ENCODE measurements at regions not wholly inside any gene's neighbourhood (a gene's known extent, or its start where the extent isn't known, plus 50 kb on each side); places are given as distances from the start of the nearest gene placed in this dataset.

GRCh38 chr5:68015381-68016302, 199.9 kb upstream of the PIK3R1 start:
- no peak for TF ChIP-seq CTCF (IDR thresholded peaks at IDR 0.05; ENCODE audit: insufficient read depth, low read depth, low read length)
- no peak for DNase-seq (ENCODE audit: low read depth)
- H3K4me3 ChIP-seq (ENCODE audit: low read depth, low read length) = no peak overlapping the region

DNA sequence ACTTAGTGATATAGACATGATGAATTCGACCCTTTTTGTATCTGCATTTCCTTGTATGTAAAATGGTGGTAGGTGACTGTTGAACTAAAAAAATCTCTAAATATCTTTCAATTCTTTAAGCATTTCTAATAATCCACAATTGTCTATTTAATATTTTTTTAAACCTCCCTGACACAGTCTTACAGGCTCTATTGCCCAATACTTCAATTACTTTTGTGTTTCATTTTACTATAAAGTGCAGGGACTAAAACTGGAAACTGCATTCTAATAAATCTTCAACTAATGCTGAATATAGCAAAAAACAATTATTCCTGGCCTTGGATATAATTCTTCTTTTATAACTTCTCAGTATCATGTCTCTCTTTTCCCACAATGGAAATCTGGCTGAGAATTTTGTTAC, 202.7 kb upstream of the PIK3R1 start:
- no peak overlapping the region for H3K4me3 ChIP-seq (ENCODE audit: low read depth, low read length)
- DNase-seq (ENCODE audit: low read depth) = no peak
- no peak for TF ChIP-seq CTCF (IDR thresholded peaks at IDR 0.05; ENCODE audit: insufficient read depth, low read depth, low read length)

- no peak overlapping the region for H3K4me3 ChIP-seq (ENCODE audit: low read depth, low read length)
- peak; percentile 15 for DNase-seq (ENCODE audit: low read depth)
- no peak for TF ChIP-seq CTCF (IDR thresholded peaks at IDR 0.05; ENCODE audit: insufficient read depth, low read depth, low read length)
Measured at GRCh38 chr5:68012429-68012828, 203.1 kb upstream of the PIK3R1 start.

GRCh38 chr5:68011801-68012200, 203.8 kb upstream of the PIK3R1 start:
- peak; percentile 9 for DNase-seq (ENCODE audit: low read depth)
- no peak for TF ChIP-seq CTCF (IDR thresholded peaks at IDR 0.05; ENCODE audit: insufficient read depth, low read depth, low read length)

GRCh38 chr5:68011259-68011760, 204.2 kb upstream of the PIK3R1 start:
- TF ChIP-seq CTCF (IDR thresholded peaks at IDR 0.05; ENCODE audit: insufficient read depth, low read depth, low read length) = no peak
- no peak for DNase-seq (ENCODE audit: low read depth)

More at GRCh38 chr5:68011801-68012200, 203.8 kb upstream of the PIK3R1 start:
- no peak overlapping the region for H3K4me3 ChIP-seq (ENCODE audit: low read depth, low read length)

DNA sequence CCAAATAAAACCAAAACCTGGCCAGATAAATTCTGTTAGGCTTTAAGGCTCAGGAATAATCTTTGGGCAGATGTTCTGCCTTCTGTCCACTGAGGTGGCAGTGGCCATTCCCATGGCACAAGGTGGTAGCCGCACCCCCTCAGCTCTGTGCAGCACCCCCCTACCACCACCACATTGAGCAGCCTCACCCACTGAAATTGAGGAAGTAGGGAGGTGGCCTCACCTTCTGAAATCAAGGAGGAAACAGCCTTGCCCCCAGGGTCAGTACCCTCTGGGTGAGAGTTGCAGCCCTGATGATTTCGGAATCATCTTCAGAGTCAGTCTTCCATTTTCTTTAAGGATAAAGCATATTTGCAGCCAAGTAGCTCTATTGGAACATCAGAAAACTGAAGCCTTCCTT, 204.8 kb upstream of the PIK3R1 start:
- no peak for DNase-seq (ENCODE audit: low read depth)
- no peak for TF ChIP-seq CTCF (IDR thresholded peaks at IDR 0.05; ENCODE audit: insufficient read depth, low read depth, low read length)
- no peak overlapping the region for H3K4me3 ChIP-seq (ENCODE audit: low read depth, low read length)

More at GRCh38 chr5:68011259-68011760, 204.2 kb upstream of the PIK3R1 start:
- H3K4me3 ChIP-seq (ENCODE audit: low read depth, low read length) = no peak overlapping the region
